ENCODE measurements at regions not wholly inside any gene's neighbourhood (a gene's known extent, or its start where the extent isn't known, plus 50 kb on each side); places are given as distances from the start of the nearest gene placed in this dataset.

- no peaks in the 10 kb centered on the region for H3K9me3 ChIP-seq (ENCODE audit: control insufficient read depth in 2 of 2, low read length in 2 of 2)
- no peak overlapping the region for H3K4me3 ChIP-seq (ENCODE audit: low read length in 2 of 2)
- no peaks in the 10 kb centered on the region for H3K27me3 ChIP-seq (ENCODE audit: control insufficient read depth in 1 of 2, insufficient read depth in 2 of 2, low read length in 2 of 2)
These were observed 1337.5 kb downstream of the FSTL5 start for GRCh38 chr4:160826339-160826679.

DNA sequence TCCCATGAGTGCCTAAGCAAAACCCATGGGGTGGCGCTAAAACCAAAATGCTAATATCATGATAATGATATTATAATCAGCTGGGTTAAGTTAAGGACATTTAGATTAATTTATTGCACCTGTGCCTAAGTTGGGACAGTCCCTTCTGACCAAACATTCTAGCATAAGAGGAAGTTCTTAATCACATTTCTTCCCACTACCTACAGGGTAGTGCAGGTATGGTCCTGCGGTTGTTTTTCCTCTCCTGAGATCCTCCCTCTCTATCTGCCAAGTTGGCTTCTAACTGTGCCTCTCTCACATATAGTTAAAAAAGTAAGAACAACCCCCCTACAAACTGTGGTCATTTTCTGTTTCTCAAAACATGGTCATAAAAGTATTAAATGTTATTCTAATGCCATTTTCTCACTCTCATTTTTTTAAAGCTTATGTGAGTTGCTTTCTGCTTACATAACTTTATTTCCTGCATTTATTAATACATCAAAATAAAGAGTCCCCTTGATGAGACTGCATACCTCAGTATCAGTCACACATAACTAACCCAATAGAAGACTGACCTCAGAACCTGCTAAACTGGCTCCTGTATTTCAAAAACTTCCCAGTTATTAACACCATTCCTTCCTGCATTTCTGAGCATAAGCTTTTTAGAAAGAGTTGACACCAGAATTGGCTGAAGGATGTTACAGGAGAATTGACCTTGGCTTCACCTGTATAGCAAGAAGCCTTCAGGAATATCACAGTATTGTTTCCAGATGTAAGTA, 1332.5 kb downstream of the FSTL5 start:
- no peaks in the 10 kb centered on the region for H3K9me3 ChIP-seq (ENCODE audit: control insufficient read depth in 2 of 2, low read length in 2 of 2)
- H3K9ac ChIP-seq (ENCODE audit: low read length in 2 of 2): no peak overlapping the region
- no peaks in the 10 kb centered on the region for H3K27me3 ChIP-seq (ENCODE audit: control insufficient read depth in 1 of 2, insufficient read depth in 2 of 2, low read length in 2 of 2)
- H3K4me3 ChIP-seq (ENCODE audit: low read length in 2 of 2): no peak overlapping the region
- no peaks in the 10 kb centered on the region for H3K36me3 ChIP-seq (ENCODE audit: control insufficient read depth in 2 of 2, insufficient read depth in 2 of 2, low read length in 2 of 2)
- no peak overlapping the region for H3K27ac ChIP-seq (ENCODE audit: low read length)
- H3K4me1 ChIP-seq (ENCODE audit: control insufficient read depth, insufficient read depth, low read length): no peaks in the 10 kb centered on the region

More at GRCh38 chr4:160826339-160826679, 1337.5 kb downstream of the FSTL5 start:
- no peak overlapping the region for H3K27ac ChIP-seq (ENCODE audit: low read length)
- no peaks in the 10 kb centered on the region for H3K4me1 ChIP-seq (ENCODE audit: control insufficient read depth, insufficient read depth, low read length)
- no peak overlapping the region for H3K9ac ChIP-seq (ENCODE audit: low read length in 2 of 2)
- no peaks in the 10 kb centered on the region for H3K36me3 ChIP-seq (ENCODE audit: control insufficient read depth in 2 of 2, insufficient read depth in 2 of 2, low read length in 2 of 2)

DNA sequence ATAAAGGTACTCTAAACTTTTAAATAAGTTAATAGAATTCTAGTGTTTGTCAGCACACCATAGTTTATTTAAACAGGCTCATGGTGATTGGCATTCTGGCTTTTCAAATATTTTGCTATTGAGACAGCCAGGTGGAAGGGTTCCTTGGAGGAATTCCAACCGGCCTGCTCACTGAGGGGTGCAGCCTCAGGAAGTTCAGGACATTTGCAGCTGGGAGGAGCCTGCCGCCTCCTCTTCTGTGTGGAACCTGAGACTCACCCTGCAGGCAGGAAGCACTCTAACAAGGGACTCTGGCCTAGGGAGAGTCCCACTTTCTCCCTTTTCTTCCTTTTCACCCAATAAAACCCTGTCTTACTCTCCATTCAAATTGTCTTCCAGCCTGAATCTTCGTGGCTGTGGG, 1328.0 kb downstream of the FSTL5 start:
- Histone ChIP-seq H3K4me3 (ENCODE audit: low read length in 2 of 2) (no peak overlapping the region), H3K9me3 (ENCODE audit: control insufficient read depth in 2 of 2, low read length in 2 of 2) (no peaks in the 10 kb centered on the region), H3K4me1 (ENCODE audit: control insufficient read depth, insufficient read depth, low read length) (no peaks in the 10 kb centered on the region), H3K36me3 (ENCODE audit: control insufficient read depth in 2 of 2, insufficient read depth in 2 of 2, low read length in 2 of 2) (no peaks in the 10 kb centered on the region), H3K27ac (ENCODE audit: low read length) (no peak overlapping the region), H3K27me3 (ENCODE audit: control insufficient read depth in 1 of 2, insufficient read depth in 2 of 2, low read length in 2 of 2) (no peaks in the 10 kb centered on the region), H3K9ac (ENCODE audit: low read length in 2 of 2) (no peak overlapping the region)

- H3K9ac ChIP-seq (ENCODE audit: low read length in 2 of 2): no peak overlapping the region
- H3K9me3 ChIP-seq (ENCODE audit: control insufficient read depth in 2 of 2, low read length in 2 of 2): no peaks in the 10 kb centered on the region
- H3K36me3 ChIP-seq (ENCODE audit: control insufficient read depth in 2 of 2, insufficient read depth in 2 of 2, low read length in 2 of 2): no peaks in the 10 kb centered on the region
- H3K27ac ChIP-seq (ENCODE audit: low read length): no peak overlapping the region
- H3K4me1 ChIP-seq (ENCODE audit: control insufficient read depth, insufficient read depth, low read length): no peaks in the 10 kb centered on the region
- H3K27me3 ChIP-seq (ENCODE audit: control insufficient read depth in 1 of 2, insufficient read depth in 2 of 2, low read length in 2 of 2): no peaks in the 10 kb centered on the region
- H3K4me3 ChIP-seq (ENCODE audit: low read length in 2 of 2): no peak overlapping the region
These were observed 1327.4 kb downstream of the FSTL5 start for GRCh38 chr4:160836431-160836830.

GRCh38 chr4:160846121-160846520, 1317.7 kb downstream of the FSTL5 start:
- no peaks in the 10 kb centered on the region for H3K27me3 ChIP-seq (ENCODE audit: control insufficient read depth in 1 of 2, insufficient read depth in 2 of 2, low read length in 2 of 2)
- H3K27ac ChIP-seq (ENCODE audit: low read length): no peak overlapping the region
- H3K9ac ChIP-seq (ENCODE audit: low read length in 2 of 2): no peak overlapping the region
- no peaks in the 10 kb centered on the region for H3K4me1 ChIP-seq (ENCODE audit: control insufficient read depth, insufficient read depth, low read length)
- H3K9me3 ChIP-seq (ENCODE audit: control insufficient read depth in 2 of 2, low read length in 2 of 2): no peaks in the 10 kb centered on the region
- no peak overlapping the region for H3K4me3 ChIP-seq (ENCODE audit: low read length in 2 of 2)
- no peaks in the 10 kb centered on the region for H3K36me3 ChIP-seq (ENCODE audit: control insufficient read depth in 2 of 2, insufficient read depth in 2 of 2, low read length in 2 of 2)

GRCh38 chr4:160847228-160847627, 1316.6 kb downstream of the FSTL5 start:
- H3K4me3 ChIP-seq (ENCODE audit: low read length in 2 of 2): no peak overlapping the region
- no peak overlapping the region for H3K9ac ChIP-seq (ENCODE audit: low read length in 2 of 2)
- H3K4me1 ChIP-seq (ENCODE audit: control insufficient read depth, insufficient read depth, low read length): no peaks in the 10 kb centered on the region
- no peaks in the 10 kb centered on the region for H3K9me3 ChIP-seq (ENCODE audit: control insufficient read depth in 2 of 2, low read length in 2 of 2)
- no peaks in the 10 kb centered on the region for H3K27me3 ChIP-seq (ENCODE audit: control insufficient read depth in 1 of 2, insufficient read depth in 2 of 2, low read length in 2 of 2)
- no peak overlapping the region for H3K27ac ChIP-seq (ENCODE audit: low read length)
- no peaks in the 10 kb centered on the region for H3K36me3 ChIP-seq (ENCODE audit: control insufficient read depth in 2 of 2, insufficient read depth in 2 of 2, low read length in 2 of 2)

GRCh38 chr4:160848489-160848888, 1315.3 kb downstream of the FSTL5 start:
- no peaks in the 10 kb centered on the region for H3K36me3 ChIP-seq (ENCODE audit: control insufficient read depth in 2 of 2, insufficient read depth in 2 of 2, low read length in 2 of 2)

DNA sequence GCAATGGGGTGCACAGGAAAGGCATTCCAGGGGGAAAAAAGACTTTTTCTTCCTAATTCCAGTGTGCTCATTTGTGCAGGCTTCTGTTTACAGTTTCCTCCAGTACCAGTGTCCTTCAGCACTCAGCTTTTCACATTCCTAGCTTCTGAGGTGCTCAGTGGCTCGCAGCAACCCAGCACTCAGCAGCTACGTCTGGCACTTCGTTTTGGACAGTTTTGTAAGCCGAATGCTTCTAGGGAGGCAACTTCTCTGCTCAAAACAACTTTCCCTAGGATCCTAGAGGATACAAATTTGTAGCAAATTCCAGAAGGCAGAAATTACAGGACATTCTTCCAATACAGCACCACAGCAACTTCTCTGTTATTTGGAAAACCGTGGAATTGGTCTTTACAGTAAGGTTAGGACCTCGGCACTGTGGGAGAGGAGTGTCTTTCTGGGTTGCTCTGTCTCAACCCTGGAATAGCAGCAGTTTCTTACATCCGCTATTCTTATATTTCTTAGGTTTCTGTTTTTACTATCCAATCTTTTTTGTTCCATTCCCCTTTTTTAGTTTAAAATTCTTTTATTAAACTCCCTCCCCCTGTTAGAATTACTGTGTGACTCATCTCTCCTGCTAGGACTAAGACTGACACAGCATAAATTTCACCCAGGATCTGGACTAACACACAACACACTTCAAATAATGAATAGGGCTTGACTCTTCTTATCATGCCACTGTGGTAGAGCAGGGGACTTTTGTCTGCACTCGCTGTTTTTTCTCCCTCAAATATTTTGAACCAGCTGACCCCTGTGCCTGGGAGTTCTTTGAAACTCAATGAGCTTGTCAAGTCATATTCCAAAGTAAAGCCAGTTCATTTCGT, 1314.7 kb downstream of the FSTL5 start:
- Histone ChIP-seq H3K36me3 (ENCODE audit: control insufficient read depth in 2 of 2, insufficient read depth in 2 of 2, low read length in 2 of 2) (no peaks in the 10 kb centered on the region), H3K9ac (ENCODE audit: low read length in 2 of 2) (no peak overlapping the region), H3K27me3 (ENCODE audit: control insufficient read depth in 1 of 2, insufficient read depth in 2 of 2, low read length in 2 of 2) (no peaks in the 10 kb centered on the region), H3K9me3 (ENCODE audit: control insufficient read depth in 2 of 2, low read length in 2 of 2) (no peaks in the 10 kb centered on the region), H3K27ac (ENCODE audit: low read length) (no peak overlapping the region), H3K4me1 (ENCODE audit: control insufficient read depth, insufficient read depth, low read length) (no peaks in the 10 kb centered on the region), H3K4me3 (ENCODE audit: low read length in 2 of 2) (no peak overlapping the region)

More at GRCh38 chr4:160848489-160848888, 1315.3 kb downstream of the FSTL5 start:
- no peak overlapping the region for H3K9ac ChIP-seq (ENCODE audit: low read length in 2 of 2)
- H3K4me1 ChIP-seq (ENCODE audit: control insufficient read depth, insufficient read depth, low read length): no peaks in the 10 kb centered on the region
- no peak overlapping the region for H3K27ac ChIP-seq (ENCODE audit: low read length)
- no peaks in the 10 kb centered on the region for H3K27me3 ChIP-seq (ENCODE audit: control insufficient read depth in 1 of 2, insufficient read depth in 2 of 2, low read length in 2 of 2)
- H3K9me3 ChIP-seq (ENCODE audit: control insufficient read depth in 2 of 2, low read length in 2 of 2): no peaks in the 10 kb centered on the region
- H3K4me3 ChIP-seq (ENCODE audit: low read length in 2 of 2): no peak overlapping the region

DNA sequence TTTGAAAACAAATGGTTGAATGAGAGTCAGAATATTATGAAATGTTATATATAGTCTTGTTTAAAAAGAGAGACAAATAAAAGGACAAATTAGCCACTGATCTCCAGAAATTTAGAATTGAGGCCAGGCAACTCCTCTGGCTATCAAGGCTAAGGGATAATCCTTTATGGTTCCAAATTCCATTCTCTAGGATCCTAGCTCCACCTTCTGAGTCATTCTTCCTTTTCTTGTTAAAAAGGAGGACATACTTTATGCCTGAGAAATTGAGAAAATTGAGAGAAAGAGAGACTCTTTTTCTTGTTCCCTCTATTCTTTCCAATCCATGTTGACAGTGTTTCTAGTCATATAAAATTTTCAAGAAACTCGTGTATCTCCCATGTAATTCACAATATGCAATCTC, 1299.5 kb downstream of the FSTL5 start:
- H3K9me3 ChIP-seq (ENCODE audit: control insufficient read depth in 2 of 2, low read length in 2 of 2): no peaks in the 10 kb centered on the region
- H3K9ac ChIP-seq (ENCODE audit: low read length in 2 of 2): no peak overlapping the region
- H3K27ac ChIP-seq (ENCODE audit: low read length): no peak overlapping the region
- H3K36me3 ChIP-seq (ENCODE audit: control insufficient read depth in 2 of 2, insufficient read depth in 2 of 2, low read length in 2 of 2): no peaks in the 10 kb centered on the region
- no peaks in the 10 kb centered on the region for H3K4me1 ChIP-seq (ENCODE audit: control insufficient read depth, insufficient read depth, low read length)
- no peak overlapping the region for H3K4me3 ChIP-seq (ENCODE audit: low read length in 2 of 2)
- no peaks in the 10 kb centered on the region for H3K27me3 ChIP-seq (ENCODE audit: control insufficient read depth in 1 of 2, insufficient read depth in 2 of 2, low read length in 2 of 2)

- Histone ChIP-seq H3K9me3 (ENCODE audit: control insufficient read depth in 2 of 2, low read length in 2 of 2) (no peaks in the 10 kb centered on the region), H3K4me1 (ENCODE audit: control insufficient read depth, insufficient read depth, low read length) (no peaks in the 10 kb centered on the region), H3K4me3 (ENCODE audit: low read length in 2 of 2) (no peak overlapping the region), H3K27ac (ENCODE audit: low read length) (no peak overlapping the region), H3K27me3 (ENCODE audit: control insufficient read depth in 1 of 2, insufficient read depth in 2 of 2, low read length in 2 of 2) (no peaks in the 10 kb centered on the region), H3K36me3 (ENCODE audit: control insufficient read depth in 2 of 2, insufficient read depth in 2 of 2, low read length in 2 of 2) (no peaks in the 10 kb centered on the region), H3K9ac (ENCODE audit: low read length in 2 of 2) (no peak overlapping the region)
These were observed 1293.9 kb downstream of the FSTL5 start for GRCh38 chr4:160869899-160870298.

GRCh38 chr4:160872491-160872890, 1291.3 kb downstream of the FSTL5 start:
- no peak overlapping the region for H3K4me3 ChIP-seq (ENCODE audit: low read length in 2 of 2)
- no peaks in the 10 kb centered on the region for H3K9me3 ChIP-seq (ENCODE audit: control insufficient read depth in 2 of 2, low read length in 2 of 2)
- H3K4me1 ChIP-seq (ENCODE audit: control insufficient read depth, insufficient read depth, low read length): no peaks in the 10 kb centered on the region
- no peaks in the 10 kb centered on the region for H3K27me3 ChIP-seq (ENCODE audit: control insufficient read depth in 1 of 2, insufficient read depth in 2 of 2, low read length in 2 of 2)
- H3K36me3 ChIP-seq (ENCODE audit: control insufficient read depth in 2 of 2, insufficient read depth in 2 of 2, low read length in 2 of 2): no peaks in the 10 kb centered on the region
- no peak overlapping the region for H3K27ac ChIP-seq (ENCODE audit: low read length)
- H3K9ac ChIP-seq (ENCODE audit: low read length in 2 of 2): no peak overlapping the region
